Lung (tissue), 11 donors: ENCODE measurements at regions not wholly inside any gene's neighbourhood (a gene's known extent, or its start where the extent isn't known, plus 50 kb on each side); places are given as distances from the start of the nearest gene placed in this dataset.
"Not testable (repeated sequence)": the region's sequence is repeated elsewhere in the genome, so short reads cannot be mapped to it uniquely, and the experiment has no call there.

ENCODE experiments used
- ATAC-seq: fragments of 200-7000 bp; cut with Tn5 transposase; one replicate; pipeline ENCODE4 v1.9.1; 2020; ENCODE audit warnings: moderate number of reproducible peaks; ENCODE audit not compliant: insufficient read depth, low FRiP score
- DNase-seq, 3 donors: peaks; one replicate each; pipeline ENCODE4 v3.0.0-alpha.2; 2013 to 2017
- H3K27ac ChIP-seq, 2 donors: one replicate each; pipeline ENCODE4 v1.5.1; 2013; ENCODE audit warnings: mild to moderate bottlenecking in 2 of 2, moderate library complexity in 2 of 2, control low read depth in 1 of 2, inconsistent platforms in 1 of 2, low read depth in 1 of 2, low read length in 1 of 2
- H3K27me3 ChIP-seq, 3 donors: one replicate each; pipeline ENCODE4 v1.5.1; 2013; ENCODE audit warnings: low read length in 2 of 3; ENCODE audit not compliant: control insufficient read depth in 3 of 3, insufficient read depth in 3 of 3
- H3K36me3 ChIP-seq, 4 donors: one replicate each; pipeline ENCODE4 v1.5.1; 2013; ENCODE audit warnings: low read length in 4 of 4, mild to moderate bottlenecking in 1 of 4, moderate library complexity in 1 of 4; ENCODE audit not compliant: control insufficient read depth in 4 of 4, insufficient read depth in 4 of 4
- H3K4me1 ChIP-seq, 5 donors: one replicate each; pipeline ENCODE4 v1.5.1; 2013; ENCODE audit warnings: low read length in 5 of 5, mild to moderate bottlenecking in 2 of 5, moderate library complexity in 1 of 5; ENCODE audit not compliant: control insufficient read depth in 5 of 5, insufficient read depth in 5 of 5
- H3K4me3 ChIP-seq: one replicate; pipeline ENCODE4 v1.5.1; 2013; ENCODE audit warnings: mild to moderate bottlenecking, control low read depth, moderate library complexity
- H3K9ac ChIP-seq, 2 donors: one replicate each; pipeline ENCODE4 v1.5.1; 2013; ENCODE audit warnings: low read length in 2 of 2, control low read depth in 1 of 2; ENCODE audit not compliant: insufficient read depth in 1 of 2
- H3K9me3 ChIP-seq, 4 donors: one replicate each; pipeline ENCODE4 v1.5.1; 2013; ENCODE audit warnings: low read length in 3 of 4, mild to moderate bottlenecking in 1 of 4, moderate library complexity in 1 of 4; ENCODE audit not compliant: control insufficient read depth in 4 of 4, insufficient read depth in 3 of 4
- CTCF ChIP-seq: IDR thresholded peaks from 2 replicates; pipeline ENCODE4 v1.5.1; 2012; ENCODE audit warnings: mild to moderate bottlenecking; ENCODE audit errors: control extremely low read depth, extremely low read depth
- WGBS, 2 donors: extraction: QIAGEN DNeasy Blood & Tissue Kit; methylation state at CpG; one replicate each; pipeline ENCODE4 v1.1.7; 2013; 5-methylcytosine and 5-hydroxymethylcytosine counted together
- donor health status: control.
- donor health status: control.
- donor health status: Bipolar disorder and iron deficiency.
- donor health status: healthy.
- donor health status: DM: yes; HTN: yes; CAD: no.

- Histone ChIP-seq H3K9ac (no peak overlapping the region), H3K36me3 (no peaks in the 10 kb centered on the region), H3K27me3 (no peaks in the 10 kb centered on the region), H3K27ac (no peak overlapping the region), H3K4me1 (no peaks in the 10 kb centered on the region), H3K4me3 (no peak overlapping the region), H3K9me3 (peaks cover 0 to 2% (median 0%) of the 10 kb centered on the region in 4 donors)
- ATAC-seq (no peak), DNase-seq (no peak)
- TF ChIP-seq CTCF = no peak
- 71 to 100% methylated on average over 1 of the region's 1 CpG for WGBS, 2 donors
Measured at GRCh38 chr10:61039868-61040267, 95.9 kb upstream of the RHOBTB1 start.

GRCh38 chr10:61037261-61037830 is 93.4 kb upstream of the RHOBTB1 start:
- H3K27ac ChIP-seq, H3K9me3 ChIP-seq, H3K27me3 ChIP-seq, ATAC-seq, DNase-seq, H3K36me3 ChIP-seq, H3K4me1 ChIP-seq, H3K9ac ChIP-seq, H3K4me3 ChIP-seq: not testable (repeated sequence)
- WGBS, 2 donors = 93 to 96% methylated on average over 16 of the region's 16 CpGs

- H3K27me3 ChIP-seq, H3K9me3 ChIP-seq, H3K9ac ChIP-seq, H3K4me1 ChIP-seq, H3K36me3 ChIP-seq, ATAC-seq, DNase-seq, H3K4me3 ChIP-seq, H3K27ac ChIP-seq: not testable (repeated sequence)
- WGBS, 2 donors = 97% methylated on average over 3 of the region's 3 CpGs
Measured at GRCh38 chr10:61036148-61036547, 92.2 kb upstream of the RHOBTB1 start.

- WGBS, 2 donors = 91 to 94% methylated on average over 3 of the region's 3 CpGs
- ATAC-seq (no peak), DNase-seq (no peak)
- H3K4me3 ChIP-seq = no peak overlapping the region
- no peak for TF ChIP-seq CTCF
- H3K27ac ChIP-seq = no peak overlapping the region
- H3K9ac ChIP-seq = no peak overlapping the region
- no peaks in the 10 kb centered on the region for H3K4me1 ChIP-seq
- peaks cover 0 to 2% (median 0%) of the 10 kb centered on the region in 4 donors for H3K9me3 ChIP-seq
- H3K36me3 ChIP-seq = no peaks in the 10 kb centered on the region
- H3K27me3 ChIP-seq = no peaks in the 10 kb centered on the region
Measured at GRCh38 chr10:61031341-61031740, 87.4 kb upstream of the RHOBTB1 start.
